DOHH2 (cell line): ENCODE measurements at regions not wholly inside any gene's neighbourhood (a gene's known extent, or its start where the extent isn't known, plus 50 kb on each side); places are given as distances from the start of the nearest gene placed in this dataset.
"Not testable (repeated sequence)": the region's sequence is repeated elsewhere in the genome, so short reads cannot be mapped to it uniquely, and the experiment has no call there.

ENCODE experiments used
- H3F3A ChIP-seq: fragments of 200-600 bp; sonication (generic), shearing (Covaris generic); 2 replicates; pipeline ENCODE4 v1.6.0; 2016; ENCODE audit warnings: antibody characterized with exemption, mild to moderate bottlenecking; ENCODE audit not compliant: control insufficient read depth, insufficient read depth
- H3K27ac ChIP-seq: fragments of 200-600 bp; sonication (generic); 2 replicates; pipeline ENCODE4 v1.5.1; 2014; ENCODE audit warnings: low read depth, mild to moderate bottlenecking, low read length, moderate library complexity
- H3K27me3 ChIP-seq: fragments of 200-600 bp; sonication (generic); 2 replicates; pipeline ENCODE4 v1.6.1; 2014; ENCODE audit warnings: mild to moderate bottlenecking, low read length, mixed read lengths; ENCODE audit not compliant: control insufficient read depth
- H3K36me3 ChIP-seq: fragments of 200-600 bp; sonication (generic); 2 replicates; pipeline ENCODE4 v1.6.1; 2014; ENCODE audit warnings: mild to moderate bottlenecking, low read length, moderate library complexity, mixed read lengths; ENCODE audit not compliant: control insufficient read depth
- H3K4me1 ChIP-seq: fragments of 200-600 bp; sonication (generic); 2 replicates; pipeline ENCODE4 v1.6.1; 2014; ENCODE audit warnings: mild to moderate bottlenecking, low read length, mixed read lengths; ENCODE audit not compliant: control insufficient read depth
- H3K4me2 ChIP-seq: fragments of 200-600 bp; sonication (generic); 2 replicates; pipeline ENCODE4 v1.6.0; 2014; ENCODE audit warnings: mild to moderate bottlenecking, low read length, moderate library complexity
- H3K4me3 ChIP-seq: fragments of 200-600 bp; sonication (generic); 2 replicates; pipeline ENCODE4 v1.5.1; 2014; ENCODE audit warnings: mild to moderate bottlenecking, low read length, mixed read lengths
- H3K79me2 ChIP-seq: fragments of 200-600 bp; sonication (generic); 2 replicates; pipeline ENCODE4 v1.6.1; 2014; ENCODE audit warnings: mild to moderate bottlenecking, low read length, mixed read lengths; ENCODE audit not compliant: control insufficient read depth
- H3K9me2 ChIP-seq: fragments of 200-600 bp; sonication (generic); replicated peaks from 2 replicates; pipeline ENCODE4 v1.6.1; 2014; ENCODE audit warnings: mild to moderate bottlenecking, low read length, mixed read lengths; ENCODE audit not compliant: control insufficient read depth
- H3K9me3 ChIP-seq: fragments of 200-600 bp; sonication (generic); 2 replicates; pipeline ENCODE4 v1.6.1; 2014; ENCODE audit warnings: antibody characterized with exemption, low read length, mixed read lengths; ENCODE audit not compliant: control insufficient read depth, insufficient read depth
- H4K20me1 ChIP-seq: fragments of 200-600 bp; sonication (generic); 2 replicates; pipeline ENCODE4 v1.6.0; 2014; ENCODE audit warnings: low read depth, mild to moderate bottlenecking, antibody characterized with exemption, low read length, moderate library complexity; ENCODE audit not compliant: control insufficient read depth, insufficient read depth
- EZH2phosphoT487 ChIP-seq: fragments of 200-600 bp; sonication (generic); IDR thresholded peaks from 2 replicates; pipeline ENCODE4 v1.6.1; 2017; ENCODE audit warnings: borderline replicate concordance, mild to moderate bottlenecking, antibody characterized with exemption, low read length, moderate library complexity, mixed read lengths
- TF ChIP-seq, protein P1 (sequence below): fragments of 200-600 bp; sonication (generic); IDR thresholded peaks from one replicate; pipeline ENCODE4 v1.5.1; 2014; ENCODE audit warnings: antibody characterized with exemption, mild to moderate bottlenecking, low read depth, low read length; ENCODE audit not compliant: poor library complexity, severe bottlenecking

DNA sequence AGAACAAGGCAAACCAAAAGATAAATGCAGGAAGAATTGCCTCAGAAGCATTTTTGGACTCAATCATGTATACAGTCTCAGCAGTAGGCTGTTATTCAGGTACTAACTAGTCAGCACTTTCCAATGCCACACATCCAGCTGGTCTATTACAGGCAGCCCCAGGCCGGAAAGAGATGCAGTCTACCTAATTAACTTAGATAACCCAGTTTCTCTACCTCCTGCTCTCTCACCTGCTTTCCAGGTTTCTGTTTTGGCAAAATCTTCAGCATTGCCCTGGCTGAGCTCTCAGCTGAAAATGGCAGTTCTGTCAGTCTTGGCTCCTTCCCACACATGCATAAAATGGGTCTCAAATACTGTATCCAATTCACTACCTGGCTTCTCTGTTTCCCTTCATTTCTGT is 101.3 kb upstream of the UFL1 start:
- Histone ChIP-seq H3K4me3 (no peak overlapping the region), H3F3A (no peaks in the 10 kb centered on the region), H3K9me2 (no peaks in the 10 kb centered on the region), H3K9me3 (no peaks in the 10 kb centered on the region), H3K4me2 (no peak overlapping the region), H3K27me3 (no peaks in the 10 kb centered on the region), H3K79me2 (no peaks in the 10 kb centered on the region), H4K20me1 (no peaks in the 10 kb centered on the region), H3K36me3 (no peaks in the 10 kb centered on the region), H3K4me1 (no peaks in the 10 kb centered on the region), H3K27ac (no peak overlapping the region)
- TF ChIP-seq EZH2phosphoT487: no peak
- TF ChIP-seq, protein P1, sequence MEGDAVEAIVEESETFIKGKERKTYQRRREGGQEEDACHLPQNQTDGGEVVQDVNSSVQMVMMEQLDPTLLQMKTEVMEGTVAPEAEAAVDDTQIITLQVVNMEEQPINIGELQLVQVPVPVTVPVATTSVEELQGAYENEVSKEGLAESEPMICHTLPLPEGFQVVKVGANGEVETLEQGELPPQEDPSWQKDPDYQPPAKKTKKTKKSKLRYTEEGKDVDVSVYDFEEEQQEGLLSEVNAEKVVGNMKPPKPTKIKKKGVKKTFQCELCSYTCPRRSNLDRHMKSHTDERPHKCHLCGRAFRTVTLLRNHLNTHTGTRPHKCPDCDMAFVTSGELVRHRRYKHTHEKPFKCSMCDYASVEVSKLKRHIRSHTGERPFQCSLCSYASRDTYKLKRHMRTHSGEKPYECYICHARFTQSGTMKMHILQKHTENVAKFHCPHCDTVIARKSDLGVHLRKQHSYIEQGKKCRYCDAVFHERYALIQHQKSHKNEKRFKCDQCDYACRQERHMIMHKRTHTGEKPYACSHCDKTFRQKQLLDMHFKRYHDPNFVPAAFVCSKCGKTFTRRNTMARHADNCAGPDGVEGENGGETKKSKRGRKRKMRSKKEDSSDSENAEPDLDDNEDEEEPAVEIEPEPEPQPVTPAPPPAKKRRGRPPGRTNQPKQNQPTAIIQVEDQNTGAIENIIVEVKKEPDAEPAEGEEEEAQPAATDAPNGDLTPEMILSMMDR: no peak

DNA sequence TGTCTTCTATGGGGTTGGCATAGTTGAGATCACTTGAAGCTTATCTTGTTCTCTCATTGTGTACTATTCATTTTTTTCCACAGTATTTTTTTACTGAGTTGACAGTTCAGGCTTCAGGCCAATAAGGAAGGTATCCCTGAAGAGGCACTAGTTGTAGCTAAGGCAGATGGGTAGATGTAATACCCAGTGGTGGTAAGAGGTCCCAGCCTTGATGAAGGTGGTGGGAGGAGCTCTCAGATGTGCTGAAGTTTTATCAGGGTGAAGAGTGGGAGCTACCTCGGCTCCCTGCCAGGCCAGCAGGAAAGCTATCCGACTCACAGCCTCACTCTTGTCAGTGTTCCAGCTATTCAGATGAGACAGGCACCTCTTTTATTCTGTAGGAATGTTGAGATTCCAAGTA is 87.7 kb upstream of the UFL1 start:
- Histone ChIP-seq H3K4me2 (no peak overlapping the region), H3K4me3 (no peak overlapping the region), H3K27ac (no peak overlapping the region), H3K9me3 (no peaks in the 10 kb centered on the region), H3F3A (no peaks in the 10 kb centered on the region), H3K27me3 (no peaks in the 10 kb centered on the region), H3K36me3 (no peaks in the 10 kb centered on the region), H4K20me1 (no peaks in the 10 kb centered on the region), H3K9me2 (no peaks in the 10 kb centered on the region), H3K79me2 (no peaks in the 10 kb centered on the region), H3K4me1 (no peaks in the 10 kb centered on the region)
- TF ChIP-seq EZH2phosphoT487: no peak
- TF ChIP-seq, protein P1: no peak

DNA sequence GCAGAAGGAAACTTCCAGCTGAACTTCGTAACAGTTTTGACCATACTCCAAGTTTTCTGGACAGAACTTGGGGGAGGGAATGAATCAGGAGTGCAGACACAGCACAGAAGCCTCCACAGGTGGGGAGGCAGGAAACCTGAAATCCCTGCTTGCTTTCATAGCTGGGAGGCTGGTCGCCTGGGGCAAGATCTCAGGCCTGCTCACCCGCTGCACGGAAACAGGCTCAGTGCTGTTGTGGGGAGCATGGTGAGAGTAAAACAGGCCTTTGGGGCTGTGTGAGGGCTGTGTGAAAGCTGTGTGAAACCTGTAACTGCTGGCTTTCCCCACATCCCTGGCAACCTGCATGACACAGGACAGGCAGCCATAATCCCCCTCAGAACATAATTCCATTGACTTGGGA is 85.2 kb upstream of the UFL1 start:
- no peaks in the 10 kb centered on the region for H3F3A ChIP-seq
- H3K27me3 ChIP-seq: no peaks in the 10 kb centered on the region
- H3K9me2 ChIP-seq: no peaks in the 10 kb centered on the region
- H3K4me1 ChIP-seq: no peaks in the 10 kb centered on the region
- H3K4me2 ChIP-seq: no peak overlapping the region
- H3K27ac ChIP-seq: no peak overlapping the region
- H3K4me3 ChIP-seq: no peak overlapping the region
- H3K9me3 ChIP-seq: no peaks in the 10 kb centered on the region
- TF ChIP-seq, protein P1: no peak
- TF ChIP-seq EZH2phosphoT487: no peak
- H3K36me3 ChIP-seq: no peaks in the 10 kb centered on the region
- no peaks in the 10 kb centered on the region for H3K79me2 ChIP-seq
- H4K20me1 ChIP-seq: no peaks in the 10 kb centered on the region

DNA sequence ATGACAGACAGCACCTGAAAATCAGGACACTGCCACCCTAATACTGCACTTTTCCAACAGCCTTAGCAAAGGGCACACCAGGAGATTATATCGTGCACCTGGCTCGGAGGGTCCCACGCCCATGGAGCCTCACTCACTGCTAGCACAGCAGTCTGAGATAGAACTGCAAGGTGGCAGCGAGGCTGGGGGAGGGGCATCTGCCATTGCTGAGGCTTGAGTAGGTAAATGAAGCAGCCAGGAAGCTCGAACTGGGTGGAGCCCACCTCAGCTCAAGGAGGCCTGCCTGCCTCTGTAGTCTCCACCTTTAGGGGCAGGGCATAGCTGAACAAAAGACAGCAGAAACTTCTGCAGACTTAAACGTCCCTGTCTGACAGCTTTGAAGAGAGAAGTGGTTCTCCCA is 84.4 kb upstream of the UFL1 start:
- H3K4me2 ChIP-seq, H3K4me1 ChIP-seq, H3K79me2 ChIP-seq, H3K27me3 ChIP-seq, H3F3A ChIP-seq, H3K9me3 ChIP-seq, H4K20me1 ChIP-seq, H3K9me2 ChIP-seq, H3K4me3 ChIP-seq, H3K36me3 ChIP-seq, H3K27ac ChIP-seq: not testable (repeated sequence)
